HCT116 (cell line): ENCODE measurements at regions not wholly inside any gene's neighbourhood (a gene's known extent, or its start where the extent isn't known, plus 50 kb on each side); places are given as distances from the start of the nearest gene placed in this dataset.

Experiments
- ATAC-seq: fragments of 200-7000 bp; cut with Tn5 transposase; 2 replicates; pipeline ENCODE4 v1.9.1; 2020; ENCODE audit warnings: mild to moderate bottlenecking, moderate library complexity
- BruUV-seq: library from RNA; stranded (reverse); fragments of 400-500 nt; replicated peaks from 2 replicates; lab custom pipeline; 2021; lab: Mats Ljungman, UMichigan
- CTCF ChIA-PET: fragments of 300-600 bp; sonication (Branson Sonifier 250); formaldehyde crosslinking; loops from one replicate; lab custom pipeline; 2021; ENCODE audit warnings: antibody characterized with exemption; lab: Charles Lee
- POLR2A ChIA-PET: fragments of 300-600, 350-600 bp; sonication (Branson Sonifier 250); formaldehyde crosslinking; loops from one replicate; lab custom pipeline; 2021; ENCODE audit warnings: antibody characterized with exemption; lab: Charles Lee
- RAD21 ChIA-PET, 2 experiments: fragments of 300-600 bp; sonication (Branson Sonifier 250); formaldehyde crosslinking; loops; one replicate each; lab custom pipeline; 2023; ENCODE audit warnings: low total read pairs in 2 of 2; ENCODE audit not compliant: uncharacterized antibody in 2 of 2, unreplicated experiment in 2 of 2, low non-redundant PET in 1 of 2; lab: Charles Lee
- DNase-seq: peaks from one replicate; pipeline ENCODE4 v3.0.0-alpha.2; 2010; ENCODE audit warnings: low read depth, low spot score
- H2AFZ ChIP-seq: fragments of 200-600 bp; shearing (Covaris generic), sonication (generic); 2 replicates; pipeline ENCODE4 v1.6.1; 2017; ENCODE audit warnings: low read depth, mixed run types, mixed read lengths, antibody characterized with exemption, low read length; ENCODE audit not compliant: poor library complexity, severe bottlenecking
- H3K27ac ChIP-seq: 2 replicates; pipeline ENCODE4 v1.5.1; 2012; ENCODE audit warnings: low read depth, low read length
- H3K27me3 ChIP-seq: fragments of 200-600 bp; sonication (generic); 2 replicates; pipeline ENCODE4 v1.6.1; 2016; ENCODE audit warnings: mixed run types, low read length, mixed read lengths; ENCODE audit not compliant: insufficient read depth
- H3K36me3 ChIP-seq, 2 experiments: fragments of 200-500 bp in 1 of 2; fragments of 200-600 bp in 1 of 2; sonication (Bioruptor generic) in 1 of 2; sonication (generic) in 1 of 2; 2 replicates each; pipeline versions ENCODE4 v1.5.1 to v1.6.1; 2014 to 2016; ENCODE audit warnings: low read length in 2 of 2, inconsistent platforms in 1 of 2, mixed read lengths in 1 of 2, mixed run types in 1 of 2; ENCODE audit not compliant: insufficient read depth in 2 of 2, control insufficient read depth in 1 of 2
- H3K4me1 ChIP-seq, 2 experiments: fragments of 200-600 bp in 1 of 2; sonication (generic) in 1 of 2; 2 replicates each; pipeline versions ENCODE4 v1.5.1 to v1.6.1; 2012 to 2017; ENCODE audit warnings: low read length in 2 of 2, inconsistent platforms in 1 of 2, mild to moderate bottlenecking in 1 of 2, mixed read lengths in 1 of 2, mixed run types in 1 of 2, moderate library complexity in 1 of 2; ENCODE audit not compliant: insufficient read depth in 2 of 2, control insufficient read depth in 1 of 2
- H3K4me2 ChIP-seq: fragments of 200-600 bp; sonication (generic); 2 replicates; pipeline ENCODE4 v1.6.1; 2017; ENCODE audit warnings: mixed run types, low read length, mixed read lengths
- H3K4me3 ChIP-seq, 2 experiments: fragments of 200-600 bp in 1 of 2; sonication (generic) in 1 of 2; replicated peaks in 1 of 2; 2 replicates each; pipeline ENCODE4 v1.5.1; 2011 to 2016; ENCODE audit warnings: low read length in 2 of 2, control low read depth in 1 of 2, low read depth in 1 of 2, mild to moderate bottlenecking in 1 of 2, mixed read lengths in 1 of 2, mixed run types in 1 of 2
- H3K79me2 ChIP-seq: fragments of 200-600 bp; sonication (generic); 2 replicates; pipeline ENCODE4 v1.6.1; 2017; ENCODE audit warnings: mild to moderate bottlenecking, mixed run types, low read length, moderate library complexity, mixed read lengths; ENCODE audit not compliant: insufficient read depth
- H3K9ac ChIP-seq: fragments of 200-600 bp; sonication (generic); 2 replicates; pipeline ENCODE4 v1.6.1; 2016; ENCODE audit warnings: low read length, mixed read lengths
- H3K9me2 ChIP-seq: fragments of 200-600 bp; sonication (generic), shearing (Covaris generic); 2 replicates; pipeline ENCODE4 v1.6.1; 2017; ENCODE audit warnings: mixed run types, mild to moderate bottlenecking, moderate library complexity; ENCODE audit not compliant: insufficient read depth
- H3K9me3 ChIP-seq, 2 experiments: fragments of 200-500 bp in 1 of 2; fragments of 200-600 bp in 1 of 2; sonication (Bioruptor generic) in 1 of 2; sonication (generic) in 1 of 2; 2 replicates each; pipeline ENCODE4 v1.6.1; 2014 to 2017; ENCODE audit warnings: low read length in 2 of 2, mixed read lengths in 2 of 2, inconsistent platforms in 1 of 2, low read depth in 1 of 2, mild to moderate bottlenecking in 1 of 2, mixed run types in 1 of 2, moderate library complexity in 1 of 2; ENCODE audit not compliant: control insufficient read depth in 1 of 2, insufficient read depth in 1 of 2
- H4K20me1 ChIP-seq: fragments of 200-600 bp; sonication (generic), shearing (Covaris generic); 2 replicates; pipeline ENCODE4 v1.6.1; 2017; ENCODE audit warnings: mixed run types, mild to moderate bottlenecking, moderate library complexity; ENCODE audit not compliant: insufficient read depth
- CBX3 ChIP-seq: IDR thresholded peaks from 2 replicates; pipeline ENCODE4 v1.6.1; 2012; ENCODE audit warnings: low read depth
- EGR1 ChIP-seq: IDR thresholded peaks from 2 replicates; pipeline ENCODE4 v1.6.1; 2012; ENCODE audit warnings: low read depth
- intact Hi-C: fragments of 100-400 bp; cut with micrococcal nuclease; formaldehyde crosslinking; loops from 2 replicates; pipeline ENCODE4 v1.10.0; 2022
- TF ChIP-seq, protein P1 (sequence below): IDR thresholded peaks from 2 replicates; pipeline ENCODE4 v1.6.1; 2012
- TF ChIP-seq, protein P2 (sequence below), 3 experiments: fragments of 200-600 bp in 1 of 3; sonication (generic) in 1 of 3; IDR thresholded peaks in 2 of 3; conservative IDR thresholded peaks in 1 of 3; 2 replicates each; pipeline ENCODE4 v1.5.1; 2012 to 2017; ENCODE audit warnings: low read depth in 2 of 3, low read length in 2 of 3, antibody characterized with exemption in 1 of 3, borderline replicate concordance in 1 of 3, control low read depth in 1 of 3, mild to moderate bottlenecking in 1 of 3, mixed read lengths in 1 of 3, mixed run types in 1 of 3, moderate library complexity in 1 of 3; ENCODE audit not compliant: insufficient read depth in 1 of 3

DNA sequence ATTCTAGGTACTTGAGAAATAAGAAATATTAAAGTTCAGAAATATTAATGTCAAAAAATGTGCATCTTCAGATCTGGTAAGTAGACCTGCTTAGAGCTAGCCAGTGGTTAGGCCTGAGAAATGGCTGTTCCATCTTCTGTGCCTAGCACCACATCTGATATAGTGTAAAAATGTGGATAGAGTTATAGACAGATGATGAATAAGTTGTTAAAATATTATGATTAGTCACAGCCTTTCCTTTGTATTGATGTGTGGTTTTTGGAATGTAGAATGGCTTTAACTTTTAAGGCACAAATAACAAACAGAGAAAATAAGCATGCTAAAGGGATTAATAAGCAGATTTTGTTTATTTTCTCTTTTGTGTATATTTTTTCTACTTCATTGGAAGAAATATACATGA lies 133.5 kb upstream of the NUDT6 start (continued):
- TF ChIP-seq EGR1, result no peak
- TF ChIP-seq, protein P1, sequence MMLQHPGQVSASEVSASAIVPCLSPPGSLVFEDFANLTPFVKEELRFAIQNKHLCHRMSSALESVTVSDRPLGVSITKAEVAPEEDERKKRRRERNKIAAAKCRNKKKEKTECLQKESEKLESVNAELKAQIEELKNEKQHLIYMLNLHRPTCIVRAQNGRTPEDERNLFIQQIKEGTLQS, result no peak

DNA sequence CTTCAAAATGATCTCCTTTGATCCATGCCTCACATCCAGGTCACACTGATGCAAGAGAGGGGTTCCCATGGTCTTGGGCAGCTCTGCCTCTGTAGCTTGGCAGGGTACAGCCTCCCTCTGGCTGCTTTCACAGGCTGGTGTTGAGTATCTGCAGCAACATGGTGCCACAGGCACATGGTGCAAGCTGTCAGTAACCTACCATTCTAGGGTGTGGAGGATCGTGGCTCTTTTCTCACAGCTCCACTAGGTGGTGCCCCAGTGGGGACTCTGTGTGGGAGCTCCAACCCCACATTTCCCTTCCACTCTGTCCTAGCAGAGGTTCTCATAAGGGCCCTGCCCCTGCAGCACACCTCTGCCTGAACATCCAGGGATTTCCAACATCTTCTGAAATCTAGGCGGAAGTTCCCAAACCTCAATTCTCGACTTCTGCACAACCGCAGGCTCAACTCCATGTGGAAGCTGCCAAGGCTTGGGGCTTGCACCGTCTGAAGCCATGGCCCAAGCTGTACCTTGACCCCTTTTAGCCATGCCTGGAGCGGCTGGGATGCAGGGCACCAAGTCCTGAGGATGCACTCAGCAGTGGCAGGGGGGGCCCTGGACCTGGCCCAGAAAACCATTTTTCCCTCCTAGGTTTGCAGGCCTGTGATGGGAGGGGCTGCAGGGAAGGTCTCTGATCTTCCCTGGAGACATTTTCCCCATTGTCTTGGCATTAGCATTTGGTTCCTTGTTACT lies 137.8 kb upstream of the NUDT6 start:
- POLR2A ChIA-PET, result no interaction called here
- H3K4me1 ChIP-seq, result no peaks in the 10 kb centered on the region
- intact Hi-C loops, result no loop called here
- RAD21 ChIA-PET, result no interaction called here
- no peak overlapping the region for H3K4me2 ChIP-seq
- H3K79me2 ChIP-seq, result no peaks in the 10 kb centered on the region
- no peak overlapping the region for H2AFZ ChIP-seq
- H3K9ac ChIP-seq, result no peak overlapping the region
- H3K9me2 ChIP-seq, result no peaks in the 10 kb centered on the region
- TF ChIP-seq, protein P2, sequence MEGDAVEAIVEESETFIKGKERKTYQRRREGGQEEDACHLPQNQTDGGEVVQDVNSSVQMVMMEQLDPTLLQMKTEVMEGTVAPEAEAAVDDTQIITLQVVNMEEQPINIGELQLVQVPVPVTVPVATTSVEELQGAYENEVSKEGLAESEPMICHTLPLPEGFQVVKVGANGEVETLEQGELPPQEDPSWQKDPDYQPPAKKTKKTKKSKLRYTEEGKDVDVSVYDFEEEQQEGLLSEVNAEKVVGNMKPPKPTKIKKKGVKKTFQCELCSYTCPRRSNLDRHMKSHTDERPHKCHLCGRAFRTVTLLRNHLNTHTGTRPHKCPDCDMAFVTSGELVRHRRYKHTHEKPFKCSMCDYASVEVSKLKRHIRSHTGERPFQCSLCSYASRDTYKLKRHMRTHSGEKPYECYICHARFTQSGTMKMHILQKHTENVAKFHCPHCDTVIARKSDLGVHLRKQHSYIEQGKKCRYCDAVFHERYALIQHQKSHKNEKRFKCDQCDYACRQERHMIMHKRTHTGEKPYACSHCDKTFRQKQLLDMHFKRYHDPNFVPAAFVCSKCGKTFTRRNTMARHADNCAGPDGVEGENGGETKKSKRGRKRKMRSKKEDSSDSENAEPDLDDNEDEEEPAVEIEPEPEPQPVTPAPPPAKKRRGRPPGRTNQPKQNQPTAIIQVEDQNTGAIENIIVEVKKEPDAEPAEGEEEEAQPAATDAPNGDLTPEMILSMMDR (IDR thresholded peaks at IDR 0.05 in 2 of 3, conservative IDR thresholded peaks at IDR 0.05 in 1 of 3; ENCODE audit: borderline replicate concordance in 1 of 3, insufficient read depth in 1 of 3, low read depth in 2 of 3, low read length in 2 of 3), result peak in 1 of 3 experiments; percentile 21; a peak in 1 of 6 replicates
- no peak for TF ChIP-seq CBX3
- no peaks in the 10 kb centered on the region for H3K9me3 ChIP-seq
- no TSS peak for BruUV-seq
- H3K4me3 ChIP-seq, result no peak overlapping the region
- DNase-seq (no peak), ATAC-seq (peak; percentile 69)
- no peaks in the 10 kb centered on the region for H4K20me1 ChIP-seq
- CTCF ChIA-PET, result interaction anchor here (0.8 kb wide), 1 partner anchor 9 kb away, joined by 4 read pairs; no protein-coding TSS in a partner anchor
- H3K36me3 ChIP-seq, result no peaks in the 10 kb centered on the region
- no peak overlapping the region for H3K27ac ChIP-seq
- no peaks in the 10 kb centered on the region for H3K27me3 ChIP-seq
